Activated T-cell treated with anti-CD3 and anti-CD28 coated beads for 48 hours (primary cell): ENCODE measurements at regions not wholly inside any gene's neighbourhood (a gene's known extent, or its start where the extent isn't known, plus 50 kb on each side); places are given as distances from the start of the nearest gene placed in this dataset.
"Not testable (repeated sequence)": the region's sequence is repeated elsewhere in the genome, so short reads cannot be mapped to it uniquely, and the experiment has no call there.

ENCODE experiments used
- DNase-seq: peaks from one replicate; pipeline ENCODE4 v3.0.0-alpha.2; 2020; ENCODE audit warnings: low read depth

DNA sequence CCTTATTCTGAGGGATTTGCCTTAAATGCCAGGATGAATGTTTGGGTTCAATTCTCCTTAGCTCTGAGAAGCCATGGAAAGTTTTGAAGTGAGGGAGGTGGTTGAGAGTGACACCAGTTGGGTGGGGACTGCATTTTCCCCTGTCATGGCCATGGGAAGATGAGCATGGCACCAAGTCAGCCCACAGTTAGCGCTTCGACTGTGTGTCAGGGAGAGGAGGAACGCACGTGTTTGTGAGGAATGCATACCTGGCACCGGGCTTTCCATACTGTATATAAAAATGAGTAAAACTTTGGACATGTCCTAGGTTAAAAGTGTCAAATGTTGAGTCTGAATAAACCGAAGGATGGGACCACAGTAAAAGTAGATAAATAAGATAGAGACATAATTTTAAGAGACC lies 187.5 kb upstream of the KL start:
- no peak for DNase-seq

DNA sequence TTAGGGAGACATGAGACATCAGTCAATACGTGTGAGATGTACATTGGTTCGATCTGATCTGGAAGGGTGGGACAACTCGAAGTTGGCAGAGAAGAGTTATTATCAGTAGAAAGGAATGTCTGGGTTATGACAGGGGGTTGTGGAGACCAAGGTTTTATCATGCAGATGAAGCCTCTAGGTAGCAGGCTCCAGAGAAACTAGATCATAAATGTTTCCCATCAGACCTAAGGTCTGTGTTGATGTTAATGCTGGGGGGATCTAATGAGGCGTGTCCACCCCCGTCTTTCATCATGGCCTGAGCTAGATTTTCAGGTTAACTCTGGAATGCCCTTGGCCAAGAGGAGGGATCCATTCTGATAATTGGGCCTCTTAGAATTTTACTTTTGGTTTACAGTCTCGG lies 187.0 kb upstream of the KL start:
- no peak for DNase-seq

DNA sequence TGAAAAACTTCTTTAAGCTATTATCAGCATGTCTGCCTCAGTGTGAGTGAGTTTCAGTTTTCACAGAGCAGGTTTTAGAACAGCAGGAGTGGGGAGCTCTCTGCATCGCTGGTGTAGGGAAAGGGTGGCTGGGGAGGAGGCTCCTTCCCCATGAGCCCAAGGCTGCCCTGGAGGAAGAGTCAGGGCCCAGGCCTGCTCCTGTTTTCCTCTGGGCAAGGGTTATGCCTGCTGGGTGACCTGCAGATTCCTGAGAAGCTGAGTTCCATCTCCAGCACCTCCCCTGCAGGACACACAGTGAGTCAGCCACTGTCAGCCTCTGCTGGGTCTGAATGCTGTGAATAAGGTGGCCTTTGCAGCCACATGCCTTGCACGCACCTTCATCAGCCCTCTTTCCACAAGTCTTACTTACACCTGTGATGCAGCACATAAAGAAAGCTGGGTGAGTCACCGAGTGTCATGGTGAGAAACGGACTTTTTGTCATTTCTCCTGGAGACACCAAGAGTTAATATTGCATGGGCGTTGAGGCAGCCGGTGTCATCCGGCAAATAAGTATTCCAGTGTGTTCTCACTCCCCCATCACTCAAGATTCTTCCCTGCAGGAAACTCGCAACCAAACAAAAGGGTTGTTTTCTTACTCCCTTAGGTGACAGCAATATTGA lies 186.4 kb upstream of the KL start:
- no peak for DNase-seq

DNA sequence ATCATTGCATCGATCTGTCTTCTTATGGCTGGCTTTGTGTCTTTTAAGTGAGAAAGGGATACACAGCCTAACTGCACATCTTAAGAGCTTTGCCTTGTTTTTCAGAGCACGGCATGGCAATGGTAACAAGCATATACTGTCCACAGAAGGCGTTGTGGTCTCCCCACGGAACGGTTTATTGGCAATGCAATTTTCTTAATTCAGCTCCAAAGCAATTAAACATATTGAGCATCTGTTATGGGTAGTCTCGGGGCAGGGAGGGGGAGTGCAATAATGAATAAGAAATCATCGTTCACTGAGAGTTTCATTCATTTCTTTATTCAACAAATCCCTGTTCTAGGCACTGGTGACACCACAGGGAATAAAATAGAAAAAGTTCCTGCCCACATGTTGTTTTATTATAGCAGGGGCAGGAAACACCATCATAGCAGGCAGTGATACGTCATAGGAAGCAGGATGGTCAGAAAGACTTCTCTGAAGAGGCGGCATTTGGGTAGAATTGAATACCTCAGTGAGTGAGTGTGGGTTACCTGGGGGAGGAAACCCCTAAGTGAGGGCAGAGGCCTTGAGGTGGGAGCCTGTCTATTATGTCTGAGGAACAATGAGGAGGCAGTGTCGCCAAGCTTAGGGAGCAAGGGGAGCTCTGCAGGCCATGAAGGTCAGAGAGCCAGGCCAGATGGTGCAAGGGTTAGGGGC lies 185.7 kb upstream of the KL start:
- no peak for DNase-seq

DNA sequence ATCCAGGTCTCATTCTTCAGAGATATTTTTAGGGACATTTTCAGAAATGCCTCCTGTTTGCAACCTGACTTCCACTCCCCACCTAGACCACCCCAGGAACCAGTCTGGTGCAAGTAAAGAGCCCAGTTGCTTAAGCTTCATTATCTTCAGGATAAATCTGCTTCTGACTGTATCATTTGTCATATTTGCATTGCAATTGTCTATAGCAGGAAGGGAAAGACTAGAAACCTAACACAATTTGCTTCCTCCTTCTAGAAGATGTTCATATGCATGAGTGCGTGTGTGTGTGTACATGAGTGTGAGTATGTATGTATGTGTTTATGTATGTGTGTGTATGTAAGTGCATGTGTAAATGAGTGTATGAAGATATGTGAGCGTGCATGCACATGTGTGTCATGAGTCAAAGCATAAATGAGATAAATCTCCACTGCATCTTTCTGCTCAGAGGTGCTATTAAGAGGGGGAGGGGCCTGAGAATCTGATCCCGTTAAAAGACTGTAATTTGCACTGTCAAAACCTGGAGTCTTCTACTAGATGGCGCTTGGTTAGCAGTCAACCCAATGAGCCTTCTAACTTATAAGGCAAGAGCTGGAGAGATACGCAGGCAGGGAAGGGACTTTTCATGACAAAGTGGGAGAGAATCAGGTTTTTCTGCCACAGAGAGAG lies 178.8 kb upstream of the KL start:
- no peak for DNase-seq

DNA sequence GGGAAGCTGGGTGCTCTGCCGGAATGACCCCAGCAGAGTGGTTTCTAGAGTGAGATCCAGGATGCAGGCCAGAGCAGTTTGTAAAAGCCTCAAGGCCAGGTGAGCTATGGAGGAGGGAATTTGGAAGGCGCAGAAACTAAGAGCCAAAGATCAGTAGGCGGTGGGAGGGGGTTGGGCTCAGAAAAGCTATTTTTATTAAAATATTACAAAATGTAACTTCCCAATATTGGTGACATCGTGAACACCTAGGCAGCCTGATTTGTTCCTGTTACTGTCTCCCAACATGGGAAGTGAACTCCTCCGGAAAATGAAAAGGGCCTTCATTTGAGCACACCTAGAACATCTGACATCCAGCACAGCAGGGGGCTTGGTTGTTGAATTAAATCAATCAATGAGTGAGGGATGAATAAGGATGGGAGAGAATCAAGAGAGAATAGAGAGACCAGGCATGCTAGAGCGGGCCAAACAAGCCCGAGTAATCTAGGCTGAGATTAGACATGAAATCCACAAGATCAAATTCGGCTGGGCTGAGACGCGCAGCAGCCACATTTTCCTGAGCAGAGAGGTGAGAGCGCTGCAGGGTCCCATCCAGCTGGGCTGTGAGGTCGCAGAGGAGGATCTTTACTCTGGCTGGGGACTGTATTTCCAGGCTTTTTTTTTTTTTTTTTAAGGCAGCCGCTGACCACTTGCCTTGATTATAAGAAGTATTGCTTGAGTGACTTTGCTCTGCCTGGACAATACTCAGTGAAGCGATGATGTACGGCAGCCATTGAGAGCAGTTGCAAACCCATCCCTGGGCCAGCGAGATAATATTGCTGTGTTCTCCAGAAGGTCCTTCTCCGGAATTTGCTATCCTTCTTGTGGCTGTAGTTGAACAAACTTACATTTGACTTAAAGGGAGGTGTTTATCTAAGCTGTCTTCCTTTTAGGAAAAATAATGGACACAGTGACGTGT lies 178.0 kb upstream of the KL start:
- DNase-seq: no peak

DNA sequence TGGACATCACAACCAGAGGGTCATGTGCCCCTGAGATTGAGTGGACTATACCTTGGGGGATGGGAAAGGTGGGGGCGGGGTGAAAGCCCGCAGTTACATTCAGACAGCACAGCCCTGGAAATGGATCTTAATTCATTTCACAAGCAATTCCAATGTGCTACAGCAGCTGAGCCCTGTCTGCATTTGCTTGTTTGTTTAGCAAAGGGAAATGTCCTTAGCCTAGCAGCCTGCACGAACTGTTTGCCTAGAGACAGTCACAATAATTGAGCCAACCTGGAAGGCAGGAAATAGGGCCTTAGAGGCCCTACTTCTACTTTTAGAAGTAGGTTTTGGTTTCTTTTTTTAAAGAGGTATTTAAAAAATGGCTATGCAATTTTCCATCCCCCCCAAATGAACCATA lies 177.3 kb upstream of the KL start:
- no peak for DNase-seq

DNA sequence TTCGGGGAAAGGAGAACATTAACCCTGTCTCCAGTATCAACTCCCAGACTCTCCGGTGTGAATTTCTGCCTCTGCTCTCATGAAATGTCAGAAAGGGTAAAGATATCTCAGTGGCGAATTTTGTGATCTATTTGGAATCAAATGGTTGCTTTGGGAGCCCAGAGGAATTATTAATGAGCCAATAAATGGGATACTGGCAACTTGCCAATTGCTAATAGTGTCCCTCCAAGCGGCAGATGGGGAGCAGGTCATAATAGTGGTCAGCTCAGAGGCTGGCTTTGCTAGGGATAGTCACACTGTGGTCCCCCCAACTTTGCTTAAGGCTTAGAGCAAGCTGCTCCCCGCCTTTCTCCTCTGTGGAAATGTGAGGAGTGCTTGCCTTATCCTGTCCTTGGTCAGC lies 176.1 kb upstream of the KL start:
- no peak for DNase-seq

DNA sequence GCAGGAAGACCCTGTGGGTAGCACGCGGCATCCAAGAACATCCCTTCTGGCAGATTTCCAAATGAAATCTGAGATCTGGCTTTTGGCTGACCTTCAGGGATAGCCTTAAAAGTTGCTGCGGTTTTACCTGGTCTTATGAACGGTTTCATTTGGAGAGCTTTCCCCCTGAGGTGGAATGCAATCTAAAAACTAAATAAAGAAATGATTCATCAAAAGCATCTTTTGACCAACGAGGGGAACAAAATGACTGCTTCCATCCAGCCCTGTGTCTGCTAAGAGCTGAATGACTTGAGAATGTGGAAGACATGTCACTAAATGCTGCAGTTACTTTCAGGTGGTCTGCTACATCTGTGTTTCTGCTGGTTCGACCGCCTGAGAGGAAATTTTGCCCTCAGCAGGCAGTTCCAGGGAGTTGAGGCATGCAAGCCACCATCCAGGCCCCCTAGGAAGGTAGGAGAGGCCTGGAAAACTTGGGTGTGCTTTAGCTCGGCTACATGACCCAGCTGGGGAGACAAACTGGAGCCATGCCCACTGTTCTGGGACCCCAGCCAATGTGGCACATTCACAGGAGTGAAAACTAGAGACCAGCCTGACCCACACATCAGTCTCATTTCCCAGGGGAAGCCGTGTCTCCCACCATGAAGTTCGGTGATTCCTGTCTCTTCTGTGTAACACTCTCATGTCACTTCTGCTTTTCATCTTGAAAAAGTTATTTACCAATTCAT lies 175.1 kb upstream of the KL start:
- no peak for DNase-seq

DNA sequence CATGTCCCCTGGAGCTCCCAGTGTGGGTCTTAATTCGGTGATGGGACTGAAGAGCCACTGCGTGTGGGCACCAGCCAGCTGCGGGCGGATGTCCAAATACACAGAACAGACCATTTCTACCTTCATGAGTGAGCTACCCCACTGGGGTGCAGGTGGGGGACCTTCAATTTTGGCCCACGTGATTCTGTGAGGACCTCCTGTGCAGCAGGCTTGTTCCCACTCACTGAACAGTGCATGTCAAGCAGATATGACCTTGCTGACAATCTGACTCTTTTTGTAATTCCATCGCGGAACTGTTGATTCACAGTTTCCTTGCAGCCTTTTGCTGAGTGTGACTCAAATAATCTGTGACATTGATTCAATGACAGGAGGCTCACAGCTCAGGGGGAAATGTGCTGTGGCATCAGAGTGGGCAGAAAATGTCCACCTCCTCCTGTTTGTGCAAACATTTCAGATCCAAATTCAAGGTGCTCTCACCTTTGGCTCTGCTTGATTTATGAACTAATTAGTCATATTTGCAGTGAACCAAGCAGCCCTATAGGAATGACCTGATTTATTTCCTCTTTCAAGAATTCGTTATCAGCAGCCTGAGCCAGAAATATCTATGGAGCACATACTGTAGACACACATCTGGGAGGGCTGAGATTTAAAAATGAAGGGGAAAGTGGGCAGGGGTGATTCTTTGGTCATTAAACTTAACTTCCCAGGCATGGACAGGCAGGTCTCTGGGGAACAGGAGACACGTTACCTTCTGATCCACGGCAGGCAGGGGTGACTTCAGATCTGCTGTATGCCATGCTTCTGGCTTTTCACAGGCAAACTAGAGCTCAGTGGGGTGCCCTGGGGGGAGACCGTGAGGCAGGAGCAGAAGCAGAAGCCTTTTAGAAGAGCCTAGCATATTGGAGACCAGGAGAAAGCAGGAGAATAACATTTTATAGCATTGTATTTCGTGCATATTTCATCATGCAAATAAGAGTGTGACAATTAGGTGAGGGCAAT lies 170.0 kb upstream of the KL start:
- peak; percentile 10 for DNase-seq

DNA sequence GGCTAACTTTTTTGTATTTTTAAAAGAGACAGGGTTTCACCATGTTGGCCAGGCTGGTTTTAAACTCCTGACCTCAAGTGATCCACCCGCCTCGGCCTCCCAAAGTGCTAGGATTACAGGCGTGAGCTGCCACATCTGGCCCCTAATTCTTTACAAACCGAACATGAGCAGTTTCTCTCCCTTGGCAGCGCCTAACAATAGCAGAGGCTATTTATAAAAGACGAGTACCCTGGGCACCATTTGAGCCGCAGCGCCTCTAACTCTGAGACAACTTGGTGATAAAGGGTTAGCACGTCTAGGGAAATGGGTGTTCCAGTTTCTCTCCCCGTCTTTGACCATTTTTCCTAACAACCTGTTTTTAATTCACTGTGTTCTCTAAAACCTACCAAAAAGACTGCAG lies 168.2 kb upstream of the KL start:
- DNase-seq: not testable (repeated sequence)

DNA sequence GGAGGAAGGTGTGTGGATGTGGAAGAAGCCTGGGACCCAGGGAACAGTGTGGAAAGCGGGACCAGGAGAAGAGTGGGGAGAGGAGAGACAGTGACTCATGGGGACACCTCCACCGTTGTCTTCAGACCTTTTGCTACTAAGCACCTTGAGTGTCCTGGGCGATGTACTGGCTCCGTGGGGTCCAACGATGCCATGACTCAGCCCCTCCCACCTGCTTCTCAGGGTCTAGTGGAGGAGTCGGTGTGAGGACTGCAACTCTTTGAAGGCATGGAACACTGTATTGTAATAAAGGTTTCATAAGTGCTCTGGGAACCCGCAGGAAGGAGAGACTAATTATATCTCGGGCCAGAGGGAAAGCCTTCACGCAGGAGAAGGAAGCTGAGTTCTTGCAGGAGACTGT lies 166.9 kb upstream of the KL start:
- DNase-seq: no peak

DNA sequence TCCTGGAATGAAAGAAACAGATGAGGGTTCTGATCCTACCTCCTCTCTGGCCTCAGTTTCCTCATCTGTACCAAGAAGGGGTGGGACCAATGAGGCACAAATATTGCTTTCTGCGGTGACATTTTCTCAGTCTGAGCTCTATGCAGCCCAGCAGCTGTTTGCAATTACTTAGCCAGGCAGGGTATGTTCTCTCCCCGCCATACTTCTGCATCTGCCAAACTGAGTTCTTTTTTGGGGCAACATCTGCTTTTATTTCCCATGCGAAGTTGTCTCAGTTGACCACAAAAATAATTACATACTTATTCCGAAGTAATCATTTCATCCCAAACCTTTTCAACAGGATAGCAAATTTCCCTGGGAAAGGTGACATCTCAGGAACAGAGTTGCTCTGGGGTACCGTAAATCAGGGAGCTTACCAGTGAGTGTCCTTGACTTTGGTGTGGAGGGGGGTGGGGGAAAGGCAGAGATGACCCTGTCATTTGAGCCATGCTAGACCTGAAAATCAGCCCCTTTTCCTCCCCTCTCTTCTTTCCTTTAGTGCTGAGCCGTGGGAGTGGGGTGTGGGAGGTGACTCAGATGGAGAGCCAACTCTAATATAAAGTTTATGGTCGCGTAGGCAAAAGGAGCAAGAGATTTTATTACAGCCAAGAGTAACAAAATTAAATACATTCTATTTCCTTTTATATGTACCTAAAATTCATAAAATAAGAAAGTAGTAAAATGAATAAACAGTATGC lies 165.7 kb upstream of the KL start:
- no peak for DNase-seq

DNA sequence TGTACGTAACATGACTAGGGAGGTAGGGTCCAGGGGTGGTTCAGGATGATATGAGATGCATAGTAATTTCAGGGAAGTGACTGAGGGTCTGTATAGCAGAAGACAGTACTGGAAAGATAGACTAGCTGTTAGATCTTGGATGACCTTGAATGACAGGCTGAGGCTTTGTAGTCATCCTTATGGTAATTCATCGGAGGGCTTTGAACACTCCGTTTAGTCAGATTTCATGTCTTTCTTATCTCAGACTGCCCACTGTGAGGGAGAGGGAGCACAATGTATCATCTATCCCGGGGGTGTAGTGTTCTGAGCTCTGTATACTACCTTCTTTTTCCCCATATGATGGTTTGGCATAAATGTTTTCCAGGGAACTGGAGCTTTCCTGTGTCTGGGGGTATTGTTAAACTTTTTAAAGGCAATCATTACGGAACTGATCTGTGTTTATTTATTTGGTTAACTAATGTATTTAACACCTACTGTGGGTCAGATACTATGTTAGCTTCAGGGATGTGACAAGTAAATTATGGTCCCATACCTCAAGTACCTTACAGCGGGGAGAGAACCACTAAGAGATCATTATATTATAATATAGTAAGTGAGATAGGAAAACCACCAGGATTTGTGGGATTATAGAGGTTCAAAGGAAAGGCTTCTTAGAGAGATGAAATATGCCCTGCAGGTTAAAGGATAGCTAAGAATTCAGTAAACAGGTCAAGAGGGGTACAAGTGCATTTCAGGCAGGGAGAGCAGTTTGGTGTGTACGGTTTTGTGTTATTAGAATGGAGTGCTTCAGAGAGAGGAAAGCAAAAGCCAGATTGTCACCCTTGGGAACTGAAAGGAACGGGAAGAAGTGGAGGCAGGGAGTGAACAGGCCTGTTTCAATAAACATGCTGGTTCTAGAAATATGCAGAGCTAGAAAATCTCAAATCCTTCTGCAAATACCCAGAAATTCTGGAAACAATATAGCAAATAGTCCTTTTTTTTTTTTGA lies 164.8 kb upstream of the KL start:
- no peak for DNase-seq

DNA sequence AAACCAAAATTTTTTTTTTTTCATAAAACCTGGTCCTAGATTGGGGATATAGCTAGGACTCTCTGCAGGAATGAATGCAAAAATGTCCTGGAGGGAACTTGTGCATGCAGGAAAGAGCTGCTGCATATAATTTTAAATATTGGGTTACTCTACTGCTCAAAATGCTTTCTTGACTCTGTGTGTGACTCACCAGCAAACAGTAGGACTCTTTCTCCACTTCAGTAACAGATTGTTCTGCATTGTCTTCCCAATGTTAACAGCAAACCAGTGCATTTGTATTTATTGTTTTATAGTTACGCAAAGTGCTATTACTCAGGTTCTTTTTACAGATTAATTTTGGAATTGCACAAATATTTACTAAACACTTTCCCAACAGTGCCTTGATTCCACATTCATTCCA lies 163.7 kb upstream of the KL start:
- DNase-seq: no peak

DNA sequence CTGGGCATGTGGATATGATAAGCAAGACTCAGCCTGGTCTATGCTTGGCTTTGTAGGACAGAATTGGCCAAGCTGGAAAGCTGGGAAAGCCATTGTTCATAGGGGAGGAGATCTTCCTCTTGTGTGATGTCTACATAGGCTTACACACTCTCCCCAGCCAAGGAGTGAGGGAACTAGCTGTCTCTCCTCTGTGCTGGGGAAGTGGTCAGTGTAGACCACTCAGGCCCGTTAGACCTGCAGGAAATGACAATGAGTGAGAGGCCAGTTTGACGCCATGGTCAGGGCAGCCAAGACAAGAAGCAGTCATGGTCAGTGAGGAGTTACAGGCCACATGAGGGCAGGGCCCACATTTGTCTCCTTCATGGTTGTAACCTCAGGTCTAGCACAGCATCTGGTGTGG lies 159.1 kb upstream of the KL start:
- DNase-seq: no peak

DNA sequence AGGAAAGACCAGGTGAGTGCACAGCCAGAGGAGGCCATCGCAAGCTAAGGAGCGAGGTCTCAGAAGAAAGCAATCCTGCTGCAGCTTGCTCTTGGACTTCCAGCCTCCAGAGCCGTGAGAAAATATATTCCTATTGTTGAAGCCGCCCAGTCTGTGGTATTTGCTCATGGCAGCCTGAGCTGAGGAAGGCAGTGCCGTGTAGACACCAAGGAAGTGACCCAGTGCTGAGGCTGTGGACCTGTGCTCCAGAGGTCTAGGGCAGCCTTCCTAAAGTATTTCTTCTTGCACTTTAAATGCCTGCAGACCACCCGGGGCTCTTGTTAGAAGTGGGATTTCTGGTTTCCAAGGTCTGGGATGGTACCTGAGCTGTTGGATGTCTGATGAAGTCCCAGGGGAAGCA lies 158.5 kb upstream of the KL start:
- DNase-seq: no peak

DNA sequence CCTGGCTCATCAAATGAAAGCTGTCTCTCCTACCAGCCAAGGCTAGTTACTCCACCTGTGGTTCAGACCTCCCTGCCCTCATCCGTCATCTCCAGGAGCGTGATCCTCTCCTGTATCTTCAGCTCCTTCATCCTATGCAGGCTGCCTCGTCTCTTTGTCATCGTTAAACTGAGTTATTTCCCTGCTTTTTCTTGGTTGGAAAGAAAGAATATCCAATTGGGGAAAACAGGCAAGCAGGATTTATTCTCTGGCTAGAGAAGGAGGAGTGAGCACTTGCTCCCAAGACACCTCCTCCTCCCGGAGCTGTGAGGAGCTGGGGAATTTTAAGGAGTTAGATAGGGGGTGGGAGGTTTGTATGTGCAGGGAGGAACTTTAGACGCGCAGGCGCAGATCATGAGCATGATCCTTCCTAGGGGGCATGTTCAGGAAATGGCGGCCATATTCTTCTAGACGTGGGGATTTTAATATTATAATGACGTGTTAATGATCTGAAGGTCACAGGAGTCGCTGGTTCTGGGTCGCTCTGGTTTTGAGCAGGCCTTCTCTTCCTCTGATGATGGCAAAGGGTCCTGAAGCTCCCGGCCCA lies 156.4 kb upstream of the KL start:
- DNase-seq: no peak
